ENCODE measurements at regions not wholly inside any gene's neighbourhood (a gene's known extent, or its start where the extent isn't known, plus 50 kb on each side); places are given as distances from the start of the nearest gene placed in this dataset.
A peak's percentile ranks its signal among the peaks of the same experiment; 100 is the strongest.

- H3K27me3 Mint-ChIP-seq (ENCODE audit: insufficient read depth, unreplicated experiment), result no peaks in the 10 kb centered on the region
- H3K27ac Mint-ChIP-seq (ENCODE audit: low read depth, unreplicated experiment), result peak overlapping the region; percentile 28
- H3K9me3 Mint-ChIP-seq (ENCODE audit: unreplicated experiment), result no peaks in the 10 kb centered on the region
- H3K4me3 Mint-ChIP-seq (ENCODE audit: unreplicated experiment), result no peak overlapping the region
- ChIA-PET POLR2A (no interaction called here), CTCF (interaction anchor here (0.6 to 5.5 kb wide), 9 partner anchors 8 to 1049 kb away, joined by 3 to 52 read pairs (median 6); partner anchors contain the start of gene CCR5)
- no peaks in the 10 kb centered on the region for H3K36me3 Mint-ChIP-seq (ENCODE audit: insufficient read depth, unreplicated experiment)
- peak; percentile 77 for DNase-seq (ENCODE audit: unreplicated experiment)
- peaks cover 4% of the 10 kb centered on the region for H3K4me1 Mint-ChIP-seq (ENCODE audit: insufficient read depth, unreplicated experiment)
- TF ChIP-seq, protein P1, sequence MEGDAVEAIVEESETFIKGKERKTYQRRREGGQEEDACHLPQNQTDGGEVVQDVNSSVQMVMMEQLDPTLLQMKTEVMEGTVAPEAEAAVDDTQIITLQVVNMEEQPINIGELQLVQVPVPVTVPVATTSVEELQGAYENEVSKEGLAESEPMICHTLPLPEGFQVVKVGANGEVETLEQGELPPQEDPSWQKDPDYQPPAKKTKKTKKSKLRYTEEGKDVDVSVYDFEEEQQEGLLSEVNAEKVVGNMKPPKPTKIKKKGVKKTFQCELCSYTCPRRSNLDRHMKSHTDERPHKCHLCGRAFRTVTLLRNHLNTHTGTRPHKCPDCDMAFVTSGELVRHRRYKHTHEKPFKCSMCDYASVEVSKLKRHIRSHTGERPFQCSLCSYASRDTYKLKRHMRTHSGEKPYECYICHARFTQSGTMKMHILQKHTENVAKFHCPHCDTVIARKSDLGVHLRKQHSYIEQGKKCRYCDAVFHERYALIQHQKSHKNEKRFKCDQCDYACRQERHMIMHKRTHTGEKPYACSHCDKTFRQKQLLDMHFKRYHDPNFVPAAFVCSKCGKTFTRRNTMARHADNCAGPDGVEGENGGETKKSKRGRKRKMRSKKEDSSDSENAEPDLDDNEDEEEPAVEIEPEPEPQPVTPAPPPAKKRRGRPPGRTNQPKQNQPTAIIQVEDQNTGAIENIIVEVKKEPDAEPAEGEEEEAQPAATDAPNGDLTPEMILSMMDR (IDR thresholded peaks at IDR 0.05; ENCODE audit: unreplicated experiment), result no peak
- intact Hi-C loops (cut with micrococcal nuclease), result loop anchor here (10.0 kb wide), 2 partner anchors 355 to 465 kb away; no protein-coding TSS in a partner anchor
- no TSS peak for BruUV-seq (replicated peaks)
These were observed 62.1 kb upstream of the XCR1 start for GRCh38 chr3:46089237-46090011.

- Mint-ChIP-seq H3K36me3 (ENCODE audit: insufficient read depth, unreplicated experiment) (no peaks in the 10 kb centered on the region), H3K9me3 (ENCODE audit: unreplicated experiment) (no peaks in the 10 kb centered on the region), H3K27ac (ENCODE audit: low read depth, unreplicated experiment) (no peak overlapping the region), H3K27me3 (ENCODE audit: insufficient read depth, unreplicated experiment) (no peaks in the 10 kb centered on the region), H3K4me3 (ENCODE audit: unreplicated experiment) (no peak overlapping the region), H3K4me1 (ENCODE audit: insufficient read depth, unreplicated experiment) (peaks cover 4% of the 10 kb centered on the region)
- CTCF ChIA-PET, result interaction anchor here (0.7 to 5.5 kb wide), 10 partner anchors 10 to 326 kb away, joined by 3 to 52 read pairs (median 4); partner anchors contain the start of gene CCR5
- TF ChIP-seq, protein P1 (IDR thresholded peaks at IDR 0.05; ENCODE audit: unreplicated experiment), result peak; percentile 31
- DNase-seq (ENCODE audit: unreplicated experiment), result peak; percentile 52
- intact Hi-C loops (cut with micrococcal nuclease), result loop anchor here (1.0 to 10.0 kb wide), 4 partner anchors 120 to 467 kb away; partner anchors contain the start of gene CCR1
- POLR2A ChIA-PET, result interaction anchor here (0.9 to 1.0 kb wide), 2 partner anchors 23 to 223 kb away, joined by 3 read pairs; no protein-coding TSS in a partner anchor
- BruUV-seq (replicated peaks), result no TSS peak
These were observed 60.6 kb upstream of the XCR1 start for GRCh38 chr3:46087871-46088270.

DNA sequence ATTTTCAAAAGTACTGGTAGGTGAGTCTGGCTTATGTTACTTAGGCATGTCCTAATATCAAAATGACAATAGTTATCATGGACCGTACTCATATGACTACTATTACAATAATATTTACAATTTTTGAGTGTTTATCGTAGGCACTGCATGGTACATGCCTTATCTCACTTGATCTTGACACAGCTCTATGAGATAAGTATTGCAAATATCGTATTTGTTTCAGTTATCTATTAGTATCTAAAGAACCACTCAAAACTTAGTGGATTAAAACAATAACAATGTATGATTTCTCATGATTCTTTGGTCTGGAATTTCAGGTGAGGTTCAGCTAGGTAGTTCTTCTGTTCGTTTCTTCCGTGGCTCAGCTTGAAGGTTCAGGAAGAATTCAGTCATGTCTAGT, 59.7 kb upstream of the XCR1 start:
- ChIA-PET CTCF (interaction anchor here (0.7 to 5.5 kb wide), 5 partner anchors 9 to 291 kb away, joined by 3 to 52 read pairs (median 24); partner anchors contain the start of gene CCR5), POLR2A (interaction anchor here (0.9 to 1.0 kb wide), 2 partner anchors 24 to 224 kb away, joined by 3 read pairs; no protein-coding TSS in a partner anchor)
- Mint-ChIP-seq H3K27me3 (ENCODE audit: insufficient read depth, unreplicated experiment) (no peaks in the 10 kb centered on the region), H3K36me3 (ENCODE audit: insufficient read depth, unreplicated experiment) (no peaks in the 10 kb centered on the region), H3K27ac (ENCODE audit: low read depth, unreplicated experiment) (no peak overlapping the region), H3K9me3 (ENCODE audit: unreplicated experiment) (no peaks in the 10 kb centered on the region), H3K4me3 (ENCODE audit: unreplicated experiment) (no peak overlapping the region), H3K4me1 (ENCODE audit: insufficient read depth, unreplicated experiment) (peaks cover 4% of the 10 kb centered on the region)
- TF ChIP-seq, protein P1 (IDR thresholded peaks at IDR 0.05; ENCODE audit: unreplicated experiment), result no peak
- DNase-seq (ENCODE audit: unreplicated experiment), result no peak
- no TSS peak for BruUV-seq (replicated peaks)
- intact Hi-C loops (cut with micrococcal nuclease), result loop anchor here (10.0 kb wide), 2 partner anchors 358 to 468 kb away; no protein-coding TSS in a partner anchor

DNA sequence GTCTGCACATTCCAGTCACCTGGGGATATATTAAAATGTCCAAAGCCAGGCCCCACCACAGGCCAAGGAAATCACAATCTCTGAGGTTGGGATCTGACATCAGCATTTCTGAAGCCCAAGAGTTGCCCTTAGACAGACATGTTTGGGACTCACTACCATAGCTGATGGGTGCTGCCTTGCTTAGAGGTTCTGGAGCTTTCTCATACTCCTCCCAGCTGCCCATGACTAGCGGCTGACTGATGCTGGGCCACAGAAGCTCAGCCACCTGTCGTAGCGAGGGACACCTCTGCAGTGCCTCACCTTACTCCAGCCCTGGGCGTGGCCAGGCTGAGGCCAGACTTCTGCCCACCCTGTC, 58.8 kb upstream of the XCR1 start:
- ChIA-PET CTCF (interaction anchor here (0.9 to 11.3 kb wide), 6 partner anchors 115 to 300 kb away, joined by 3 to 202 read pairs (median 3); partner anchors contain the start of gene CCR5), POLR2A (no interaction called here)
- Mint-ChIP-seq H3K9me3 (ENCODE audit: unreplicated experiment) (no peaks in the 10 kb centered on the region), H3K27me3 (ENCODE audit: insufficient read depth, unreplicated experiment) (no peaks in the 10 kb centered on the region), H3K4me1 (ENCODE audit: insufficient read depth, unreplicated experiment) (peaks cover 4% of the 10 kb centered on the region), H3K27ac (ENCODE audit: low read depth, unreplicated experiment) (no peak overlapping the region), H3K4me3 (ENCODE audit: unreplicated experiment) (no peak overlapping the region), H3K36me3 (ENCODE audit: insufficient read depth, unreplicated experiment) (no peaks in the 10 kb centered on the region)
- intact Hi-C loops (cut with micrococcal nuclease), result loop anchor here (10.0 kb wide), 2 partner anchors 359 to 469 kb away; no protein-coding TSS in a partner anchor
- no TSS peak for BruUV-seq (replicated peaks)
- TF ChIP-seq, protein P1 (IDR thresholded peaks at IDR 0.05; ENCODE audit: unreplicated experiment), result no peak
- DNase-seq (ENCODE audit: unreplicated experiment), result no peak

All from MCF 10A (cell line).